Activated naive CD4-positive, alpha-beta T cell treated with anti-CD3 and anti-CD28 coated beads, Interleukin-2, amount 10 ng/mL, durations not matched to agents 7 days and 5 days (primary cell): ENCODE measurements at regions not wholly inside any gene's neighbourhood (a gene's known extent, or its start where the extent isn't known, plus 50 kb on each side); places are given as distances from the start of the nearest gene placed in this dataset.
"Not testable (repeated sequence)": the region's sequence is repeated elsewhere in the genome, so short reads cannot be mapped to it uniquely, and the experiment has no call there.

Experiments
- CTCF ChIA-PET: fragments of 350-600 bp; sonication (Branson Sonifier 250); formaldehyde crosslinking; loops from one replicate; lab custom pipeline; 2021; ENCODE audit warnings: antibody characterized with exemption; lab: Charles Lee
- DNase-seq: peaks from one replicate; pipeline ENCODE4 v3.0.0-alpha.2; 2020
- H3K27ac Mint-ChIP-seq: one replicate; pipeline ENCODE4 v1.8.0; 2021; ENCODE audit warnings: mild to moderate bottlenecking, moderate library complexity, mixed read lengths
- H3K27me3 Mint-ChIP-seq: one replicate; pipeline ENCODE4 v1.8.0; 2021; ENCODE audit warnings: mild to moderate bottlenecking, mixed read lengths
- H3K36me3 Mint-ChIP-seq: one replicate; pipeline ENCODE4 v1.8.0; 2021; ENCODE audit warnings: mixed read lengths
- H3K4me1 Mint-ChIP-seq: one replicate; pipeline ENCODE4 v1.8.0; 2021; ENCODE audit warnings: mixed read lengths
- H3K4me3 Mint-ChIP-seq: one replicate; pipeline ENCODE4 v1.8.0; 2021; ENCODE audit warnings: mild to moderate bottlenecking, moderate library complexity, mixed read lengths
- H3K9me3 Mint-ChIP-seq: one replicate; pipeline ENCODE4 v1.8.0; 2021; ENCODE audit warnings: mixed read lengths

- DNase-seq: no peak
- Mint-ChIP-seq H3K9me3 (peaks cover 4% of the 10 kb centered on the region), H3K27me3 (no peaks in the 10 kb centered on the region), H3K4me1 (no peaks in the 10 kb centered on the region), H3K27ac (no peak overlapping the region), H3K4me3 (no peak overlapping the region), H3K36me3 (no peaks in the 10 kb centered on the region)
- CTCF ChIA-PET: no interaction called here
Observed at GRCh38 chr1:14426854-14427253, 171.6 kb upstream of the KAZN start.

DNA sequence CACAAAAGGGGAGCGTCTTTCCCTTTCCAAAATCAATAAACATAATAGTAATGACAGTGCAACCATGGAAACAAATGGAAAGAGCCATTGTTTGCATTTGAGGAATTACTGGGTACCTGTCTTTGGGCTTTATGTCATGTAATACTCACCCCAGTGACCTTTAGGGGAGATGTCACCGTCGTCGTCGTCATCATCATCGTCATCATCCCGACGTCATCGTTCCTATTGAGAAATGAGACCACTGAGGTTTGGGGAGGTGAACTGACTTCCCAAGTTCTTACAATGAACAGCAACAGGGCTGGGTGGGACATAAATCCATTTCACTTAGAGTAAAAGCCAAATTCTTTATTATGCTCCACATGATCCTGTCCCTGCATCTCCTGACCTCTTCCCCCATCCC lies 168.9 kb upstream of the KAZN start:
- H3K36me3 Mint-ChIP-seq: no peaks in the 10 kb centered on the region
- H3K4me3 Mint-ChIP-seq: no peak overlapping the region

DNA sequence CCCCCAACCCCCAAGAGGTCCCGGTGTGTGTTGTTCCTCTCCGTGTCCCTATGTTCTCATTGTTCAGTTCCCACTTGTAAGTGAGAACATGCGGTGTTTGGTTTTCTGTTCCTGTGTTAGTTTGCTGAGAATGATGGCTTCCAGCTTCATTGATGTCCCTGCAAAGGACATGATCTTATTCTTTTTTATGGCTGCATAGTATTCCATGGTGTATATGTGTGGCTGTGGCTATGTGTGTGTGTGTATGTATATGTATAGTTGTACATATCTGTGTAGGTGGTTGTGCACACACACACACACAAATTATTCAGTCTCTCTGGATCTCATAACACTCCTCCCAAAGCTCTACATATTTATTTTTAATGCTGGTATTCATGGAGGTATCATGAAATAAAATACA lies 165.8 kb upstream of the KAZN start:
- H3K9me3 Mint-ChIP-seq: peaks cover 11% of the 10 kb centered on the region
- H3K27me3 Mint-ChIP-seq, H3K27ac Mint-ChIP-seq, H3K4me1 Mint-ChIP-seq, H3K4me3 Mint-ChIP-seq, H3K36me3 Mint-ChIP-seq, CTCF ChIA-PET, DNase-seq: not testable (repeated sequence)

More for the DNA sequence above, 168.9 kb upstream of the KAZN start:
- Mint-ChIP-seq H3K9me3 (peaks cover 11% of the 10 kb centered on the region), H3K27me3 (no peaks in the 10 kb centered on the region), H3K27ac (no peak overlapping the region), H3K4me1 (no peaks in the 10 kb centered on the region)
- no peak for DNase-seq
- CTCF ChIA-PET: no interaction called here

DNA sequence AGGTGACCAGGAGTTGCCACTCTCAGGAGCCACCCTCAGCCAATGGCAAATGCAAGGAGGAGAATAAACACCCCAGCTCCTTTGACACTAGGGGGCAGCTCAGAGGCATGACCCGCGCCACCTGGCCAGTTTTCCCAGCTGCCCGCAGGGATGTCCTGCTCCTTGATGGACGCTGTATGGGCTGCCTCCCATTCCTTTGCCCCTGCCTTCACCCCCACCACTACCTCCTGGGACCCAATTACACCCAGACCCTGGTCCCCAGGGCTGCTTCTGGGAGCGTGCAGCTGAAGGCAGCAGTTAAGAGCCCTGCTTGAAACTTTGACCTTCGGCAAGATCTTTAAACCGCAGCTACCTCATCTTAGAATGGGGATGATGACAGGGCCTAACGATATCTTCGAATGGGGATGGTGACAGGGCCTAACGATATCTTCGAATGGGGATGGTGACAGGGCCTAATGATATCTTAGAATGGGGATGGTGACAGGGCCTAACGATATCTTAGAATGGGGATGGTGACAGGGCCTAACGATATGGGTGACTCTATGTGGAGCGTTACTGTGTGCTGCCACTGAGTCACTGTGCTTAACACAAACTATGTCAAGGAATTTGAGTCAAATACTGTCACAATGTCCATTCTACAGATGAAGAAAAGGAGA lies 163.0 kb upstream of the KAZN start:
- H3K4me3 Mint-ChIP-seq: no peak overlapping the region
- H3K27me3 Mint-ChIP-seq: no peaks in the 10 kb centered on the region
- no peaks in the 10 kb centered on the region for H3K4me1 Mint-ChIP-seq
- H3K9me3 Mint-ChIP-seq: peaks cover 6% of the 10 kb centered on the region
- H3K36me3 Mint-ChIP-seq: no peaks in the 10 kb centered on the region
- CTCF ChIA-PET: no interaction called here
- no peak overlapping the region for H3K27ac Mint-ChIP-seq
- DNase-seq: no peak

- no peaks in the 10 kb centered on the region for H3K27me3 Mint-ChIP-seq
- no peaks in the 10 kb centered on the region for H3K36me3 Mint-ChIP-seq
- H3K4me3 Mint-ChIP-seq: no peak overlapping the region
- no peaks in the 10 kb centered on the region for H3K4me1 Mint-ChIP-seq
- peaks cover 6% of the 10 kb centered on the region for H3K9me3 Mint-ChIP-seq
- DNase-seq: no peak
- no peak overlapping the region for H3K27ac Mint-ChIP-seq
- CTCF ChIA-PET: no interaction called here
Observed at GRCh38 chr1:14437417-14437918, 161.0 kb upstream of the KAZN start.

DNA sequence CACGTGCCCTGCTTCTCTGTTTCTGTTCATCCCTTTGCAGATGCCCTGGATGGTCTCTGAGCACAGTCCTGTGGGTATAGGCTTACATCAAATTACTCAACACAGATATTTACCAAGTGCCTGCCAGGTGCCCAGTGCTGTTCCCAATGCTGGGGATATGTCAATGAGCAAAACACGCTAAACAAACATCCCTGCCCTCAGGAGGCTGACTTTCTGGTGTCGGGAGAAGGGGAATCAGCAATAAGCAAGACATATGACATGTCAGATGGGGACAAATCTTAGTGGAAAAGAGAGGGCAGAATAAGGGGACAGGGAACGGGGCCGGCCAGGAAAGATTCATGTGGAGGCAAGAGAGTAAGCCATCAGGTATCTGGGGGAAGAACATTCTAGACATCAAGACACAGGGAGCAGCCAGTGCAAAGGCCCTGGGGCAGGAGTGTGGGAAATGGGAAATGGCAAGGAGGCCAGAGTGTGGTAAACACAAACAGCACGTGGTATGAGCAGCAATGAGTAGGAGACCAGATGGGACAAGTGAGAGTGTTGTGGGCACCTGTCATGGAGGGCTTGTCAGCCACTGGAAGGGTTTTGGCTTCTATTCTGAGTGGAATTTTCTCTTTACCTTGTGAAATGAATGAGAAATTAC lies 160.2 kb upstream of the KAZN start:
- no peak for DNase-seq
- no peaks in the 10 kb centered on the region for H3K27me3 Mint-ChIP-seq
- CTCF ChIA-PET: no interaction called here

GRCh38 chr1:14439015-14439414 lies 159.5 kb upstream of the KAZN start:
- H3K4me1 Mint-ChIP-seq: no peaks in the 10 kb centered on the region
- no peaks in the 10 kb centered on the region for H3K27me3 Mint-ChIP-seq
- no peak overlapping the region for H3K27ac Mint-ChIP-seq
- no peak for DNase-seq
- CTCF ChIA-PET: no interaction called here
- H3K9me3 Mint-ChIP-seq: no peaks in the 10 kb centered on the region
- H3K36me3 Mint-ChIP-seq: no peaks in the 10 kb centered on the region
- H3K4me3 Mint-ChIP-seq: no peak overlapping the region

More for the DNA sequence above, 160.2 kb upstream of the KAZN start:
- Mint-ChIP-seq H3K4me3 (no peak overlapping the region), H3K9me3 (peaks cover under 1% of the 10 kb centered on the region), H3K27ac (no peak overlapping the region), H3K36me3 (no peaks in the 10 kb centered on the region), H3K4me1 (no peaks in the 10 kb centered on the region)

DNA sequence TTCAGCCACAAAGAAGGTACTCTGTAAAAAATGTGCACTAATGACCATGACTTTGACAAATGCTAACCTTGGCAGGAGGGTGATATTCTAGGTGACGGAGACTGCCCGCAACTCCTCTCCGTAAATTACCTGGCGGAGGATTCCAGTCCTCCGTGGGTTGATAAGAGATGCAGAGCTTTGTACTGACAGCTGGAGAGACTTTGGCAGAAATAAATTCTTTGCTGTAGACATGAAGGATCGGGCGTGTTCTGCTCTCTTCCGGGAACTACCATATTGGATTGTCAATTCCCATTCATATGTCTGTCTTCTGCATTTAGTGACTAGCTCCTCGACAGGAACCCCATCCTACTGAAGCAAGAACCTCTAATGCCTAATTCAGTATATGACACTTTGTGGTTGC lies 158.3 kb upstream of the KAZN start:
- Mint-ChIP-seq H3K9me3 (no peaks in the 10 kb centered on the region), H3K27me3 (no peaks in the 10 kb centered on the region), H3K4me3 (no peak overlapping the region), H3K27ac (no peak overlapping the region), H3K4me1 (no peaks in the 10 kb centered on the region), H3K36me3 (no peaks in the 10 kb centered on the region)
- CTCF ChIA-PET: no interaction called here
- DNase-seq: no peak

DNA sequence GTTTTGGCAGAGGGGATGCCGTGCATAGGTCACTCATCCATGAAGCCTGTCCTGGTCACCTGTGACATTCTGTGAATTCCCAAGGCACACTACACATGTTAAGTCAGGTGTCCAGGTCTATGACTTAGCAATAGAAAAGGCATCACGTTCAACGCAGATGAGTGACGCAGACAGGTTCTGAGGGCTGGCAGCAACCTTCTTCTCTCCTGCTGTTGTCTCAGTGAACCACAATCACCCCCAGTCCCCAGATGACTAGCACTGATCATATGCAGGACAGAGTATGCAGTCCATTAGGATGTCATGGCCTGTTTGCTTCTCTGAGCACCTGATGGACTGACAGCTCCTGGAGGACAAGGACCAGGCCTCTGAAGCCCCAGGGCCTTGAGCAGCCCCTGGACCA lies 157.8 kb upstream of the KAZN start:
- Mint-ChIP-seq H3K27ac (no peak overlapping the region), H3K36me3 (no peaks in the 10 kb centered on the region), H3K4me1 (no peaks in the 10 kb centered on the region), H3K4me3 (no peak overlapping the region), H3K27me3 (no peaks in the 10 kb centered on the region), H3K9me3 (no peaks in the 10 kb centered on the region)
- CTCF ChIA-PET: no interaction called here
- DNase-seq: no peak

DNA sequence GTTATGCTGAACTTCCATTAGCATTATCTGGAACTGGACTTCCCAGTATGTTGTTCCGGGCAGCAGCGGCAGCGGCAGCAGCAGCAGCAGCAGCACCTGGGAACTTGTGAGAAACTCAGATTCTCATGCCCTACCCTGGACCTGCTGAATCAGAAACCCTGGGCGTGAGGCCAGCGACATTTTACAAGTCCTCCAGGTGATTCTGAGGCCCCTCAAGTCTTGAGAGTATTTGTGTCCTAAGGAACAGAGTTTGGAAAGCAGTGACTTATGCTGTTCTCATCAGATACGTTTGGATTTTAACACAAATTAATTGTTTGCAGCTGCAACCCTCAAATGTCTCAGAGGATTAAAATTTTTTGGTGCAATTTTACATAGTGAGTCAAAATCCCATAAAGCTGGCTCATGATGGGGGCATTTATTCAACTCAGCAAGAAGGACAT lies 157.2 kb upstream of the KAZN start:
- Mint-ChIP-seq H3K27me3 (no peaks in the 10 kb centered on the region), H3K9me3 (no peaks in the 10 kb centered on the region), H3K4me3 (no peak overlapping the region), H3K36me3 (no peaks in the 10 kb centered on the region), H3K27ac (no peak overlapping the region), H3K4me1 (no peaks in the 10 kb centered on the region)
- DNase-seq: no peak
- CTCF ChIA-PET: no interaction called here

- Mint-ChIP-seq H3K36me3 (no peaks in the 10 kb centered on the region), H3K9me3 (no peaks in the 10 kb centered on the region)
Observed at GRCh38 chr1:14442669-14443068, 155.8 kb upstream of the KAZN start.

DNA sequence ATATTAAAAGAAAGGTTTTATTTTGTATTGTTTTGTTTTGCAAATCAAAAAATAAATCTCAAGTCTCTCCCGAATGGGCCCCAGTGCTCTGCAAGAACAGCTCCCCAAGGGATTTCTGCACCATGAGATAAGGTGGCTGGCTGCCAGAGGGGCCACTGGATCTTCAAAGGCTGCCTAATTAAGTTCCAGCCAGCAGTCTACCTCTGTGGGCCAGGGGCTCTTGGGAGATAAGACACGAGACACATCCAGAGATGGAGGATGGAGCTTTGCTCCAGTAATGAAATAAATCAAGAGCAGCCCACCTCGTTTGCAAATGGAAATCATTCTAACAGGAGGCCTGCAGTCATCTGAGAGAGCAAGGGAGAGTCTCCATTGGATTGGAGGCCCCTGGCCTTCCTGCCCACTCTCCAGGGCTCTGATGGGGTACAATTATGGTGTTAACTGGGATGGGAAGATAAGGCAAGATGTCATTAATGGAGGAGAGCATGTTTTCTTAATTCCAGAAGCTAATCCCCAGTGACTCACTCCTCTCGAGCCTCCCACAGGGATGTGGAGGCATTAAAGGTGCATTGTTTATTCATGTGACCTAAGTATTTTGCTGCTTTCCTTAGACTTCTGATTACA lies 155.2 kb upstream of the KAZN start:
- DNase-seq: no peak
- CTCF ChIA-PET: no interaction called here
- Mint-ChIP-seq H3K27me3 (no peaks in the 10 kb centered on the region), H3K27ac (no peak overlapping the region), H3K4me1 (no peaks in the 10 kb centered on the region), H3K36me3 (no peaks in the 10 kb centered on the region), H3K9me3 (no peaks in the 10 kb centered on the region), H3K4me3 (no peak overlapping the region)

More at GRCh38 chr1:14442669-14443068, 155.8 kb upstream of the KAZN start:
- Mint-ChIP-seq H3K27me3 (no peaks in the 10 kb centered on the region), H3K4me3 (no peak overlapping the region), H3K27ac (no peak overlapping the region), H3K4me1 (no peaks in the 10 kb centered on the region)
- CTCF ChIA-PET: no interaction called here
- DNase-seq: no peak

- CTCF ChIA-PET: no interaction called here
- Mint-ChIP-seq H3K27ac (no peak overlapping the region), H3K36me3 (no peaks in the 10 kb centered on the region), H3K4me3 (no peak overlapping the region), H3K9me3 (no peaks in the 10 kb centered on the region), H3K4me1 (no peaks in the 10 kb centered on the region), H3K27me3 (no peaks in the 10 kb centered on the region)
- no peak for DNase-seq
Observed at GRCh38 chr1:14451217-14451616, 147.3 kb upstream of the KAZN start.

GRCh38 chr1:14452551-14452950 lies 145.9 kb upstream of the KAZN start:
- Mint-ChIP-seq H3K36me3 (no peaks in the 10 kb centered on the region), H3K4me3 (no peak overlapping the region), H3K9me3 (no peaks in the 10 kb centered on the region), H3K27ac (no peak overlapping the region), H3K4me1 (no peaks in the 10 kb centered on the region), H3K27me3 (no peaks in the 10 kb centered on the region)
- CTCF ChIA-PET: no interaction called here
- no peak for DNase-seq

GRCh38 chr1:14460173-14460572 lies 138.3 kb upstream of the KAZN start:
- Mint-ChIP-seq H3K27ac (no peak overlapping the region), H3K9me3 (no peaks in the 10 kb centered on the region), H3K4me1 (no peaks in the 10 kb centered on the region), H3K27me3 (no peaks in the 10 kb centered on the region), H3K4me3 (no peak overlapping the region), H3K36me3 (no peaks in the 10 kb centered on the region)
- no peak for DNase-seq
- CTCF ChIA-PET: no interaction called here
